KMS-11 (cell line): ENCODE measurements at regions not wholly inside any gene's neighbourhood (a gene's known extent, or its start where the extent isn't known, plus 50 kb on each side); places are given as distances from the start of the nearest gene placed in this dataset.
A peak's percentile ranks its signal among the peaks of the same experiment; 100 is the strongest.

Source experiments
- H2AFZ ChIP-seq: fragments of 200-600 bp; sonication (generic); 2 replicates; pipeline ENCODE4 v1.6.1; 2016; ENCODE audit warnings: antibody characterized with exemption, mixed run types, low read depth
- H3K27ac ChIP-seq: fragments of 200-600 bp; sonication (generic); 2 replicates; pipeline ENCODE4 v1.6.1; 2016; ENCODE audit warnings: mild to moderate bottlenecking, mixed run types
- H3K27me3 ChIP-seq: fragments of 200-600 bp; sonication (generic); 2 replicates; pipeline ENCODE4 v1.6.1; 2017; ENCODE audit warnings: mild to moderate bottlenecking, low read depth, mixed run types, moderate library complexity; ENCODE audit not compliant: insufficient read depth
- H3K36me3 ChIP-seq: fragments of 200-600 bp; sonication (generic); 2 replicates; pipeline ENCODE4 v1.6.1; 2017; ENCODE audit warnings: mild to moderate bottlenecking, mixed run types; ENCODE audit not compliant: insufficient read depth
- H3K4me1 ChIP-seq: fragments of 200-600 bp; sonication (generic); 2 replicates; pipeline ENCODE4 v1.6.1; 2016; ENCODE audit warnings: mild to moderate bottlenecking, low read depth, mixed run types; ENCODE audit not compliant: poor library complexity, severe bottlenecking
- H3K4me2 ChIP-seq: fragments of 200-600 bp; sonication (generic); 2 replicates; pipeline ENCODE4 v1.7.0; 2016; ENCODE audit warnings: mild to moderate bottlenecking, mixed run types
- H3K4me3 ChIP-seq: fragments of 200-600 bp; sonication (generic); IDR thresholded peaks from 2 replicates; pipeline ENCODE4 v1.6.1; 2017; ENCODE audit warnings: low read depth, low read length, mixed read lengths; ENCODE audit not compliant: insufficient read depth
- H3K79me2 ChIP-seq: fragments of 200-600 bp; sonication (generic); 2 replicates; pipeline ENCODE4 v1.6.1; 2016; ENCODE audit warnings: low read depth, mixed run types; ENCODE audit not compliant: insufficient read depth
- H3K9ac ChIP-seq: fragments of 200-600 bp; sonication (generic); 2 replicates; pipeline ENCODE4 v1.6.1; 2016; ENCODE audit warnings: mild to moderate bottlenecking, mixed run types
- H4K20me1 ChIP-seq: fragments of 200-600 bp; sonication (generic); 2 replicates; pipeline ENCODE4 v1.6.1; 2016; ENCODE audit warnings: mild to moderate bottlenecking, mixed run types; ENCODE audit not compliant: insufficient read depth
- CTCF ChIP-seq: fragments of 200-600 bp; sonication (generic); conservative IDR thresholded peaks from 2 replicates; pipeline ENCODE4 v1.6.1; 2017; ENCODE audit warnings: low read depth, mild to moderate bottlenecking, antibody characterized with exemption, low read length, moderate library complexity, mixed read lengths

- no peak for TF ChIP-seq CTCF
- H3K4me1 ChIP-seq = no peaks in the 10 kb centered on the region
- no peaks in the 10 kb centered on the region for H3K79me2 ChIP-seq
- no peak overlapping the region for H3K27ac ChIP-seq
- no peaks in the 10 kb centered on the region for H3K36me3 ChIP-seq
- no peak overlapping the region for H2AFZ ChIP-seq
- H3K4me3 ChIP-seq = no peak overlapping the region
- H4K20me1 ChIP-seq = no peaks in the 10 kb centered on the region
- no peaks in the 10 kb centered on the region for H3K27me3 ChIP-seq
- H3K4me2 ChIP-seq = no peak overlapping the region
- no peak overlapping the region for H3K9ac ChIP-seq
Observed at GRCh38 chr13:26989261-26989956, 182.2 kb downstream of the USP12 start.

DNA sequence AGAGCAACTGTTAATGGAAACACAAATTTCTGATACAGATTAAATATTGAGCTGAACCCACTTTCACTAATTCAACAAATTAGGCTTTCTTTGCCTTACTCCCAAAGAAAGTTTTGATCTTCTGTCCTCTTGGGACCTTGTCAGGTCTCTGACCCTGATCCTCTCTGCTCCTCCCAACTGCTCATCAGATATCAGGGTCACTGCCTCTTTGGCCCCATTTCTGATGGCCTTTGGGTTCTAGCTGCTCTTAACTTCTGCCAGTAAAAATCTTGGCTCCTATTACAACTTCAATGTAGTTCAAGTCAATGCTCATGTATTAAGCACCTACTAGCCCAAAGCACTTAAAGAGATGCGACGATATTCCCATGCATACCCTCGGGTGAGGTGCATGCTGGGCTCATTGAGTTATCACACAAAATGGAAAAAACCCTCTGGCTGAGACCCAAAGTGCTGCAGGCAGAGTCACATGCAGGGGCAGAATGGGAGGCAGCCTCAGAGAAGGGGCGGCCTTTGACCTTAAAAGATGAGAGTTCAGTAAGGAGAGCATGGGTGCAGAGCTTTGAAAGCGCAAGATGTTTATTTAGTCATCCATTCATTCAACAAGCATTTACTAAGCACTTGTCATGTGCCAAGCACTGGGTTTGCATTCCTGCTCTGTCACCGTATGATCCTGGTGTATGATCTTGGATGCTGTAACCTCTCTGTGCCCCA lies 183.4 kb downstream of the USP12 start:
- Histone ChIP-seq H3K4me2 (no peak overlapping the region), H3K9ac (no peak overlapping the region), H3K27me3 (no peaks in the 10 kb centered on the region), H4K20me1 (no peaks in the 10 kb centered on the region), H3K27ac (no peak overlapping the region), H3K4me1 (no peaks in the 10 kb centered on the region), H3K4me3 (no peak overlapping the region), H2AFZ (no peak overlapping the region), H3K36me3 (no peaks in the 10 kb centered on the region), H3K79me2 (no peaks in the 10 kb centered on the region)
- no peak for TF ChIP-seq CTCF

DNA sequence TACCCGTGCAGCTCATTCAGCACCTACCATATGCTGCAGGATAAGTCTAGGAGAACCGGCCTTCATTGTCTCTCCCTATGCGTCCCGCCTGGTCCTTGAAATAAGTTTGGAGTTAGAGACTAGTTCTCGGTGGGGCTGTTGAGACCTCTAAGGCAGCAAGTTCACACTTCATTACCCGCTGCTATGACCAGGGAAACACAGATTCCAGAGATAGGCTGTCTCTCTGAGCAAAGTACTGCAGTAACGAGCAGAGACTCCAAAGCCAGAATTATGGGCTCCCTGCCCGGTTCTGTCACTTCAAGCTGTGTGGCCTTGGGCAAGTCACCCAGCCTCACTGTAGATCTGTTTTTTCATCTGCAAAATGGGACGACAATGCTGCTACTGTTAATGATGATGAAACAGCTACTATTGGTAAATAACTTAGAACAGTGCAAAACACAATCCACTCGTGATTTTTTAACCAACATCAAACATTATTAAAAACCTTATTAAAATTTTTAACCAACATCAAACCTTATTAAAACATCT lies 184.1 kb downstream of the USP12 start:
- Histone ChIP-seq H3K9ac (no peak overlapping the region), H2AFZ (no peak overlapping the region), H3K27ac (no peak overlapping the region), H3K4me3 (no peak overlapping the region), H4K20me1 (no peaks in the 10 kb centered on the region), H3K4me1 (no peaks in the 10 kb centered on the region), H3K27me3 (no peaks in the 10 kb centered on the region), H3K79me2 (no peaks in the 10 kb centered on the region), H3K4me2 (no peak overlapping the region), H3K36me3 (no peaks in the 10 kb centered on the region)
- TF ChIP-seq CTCF = no peak

- H3K27me3 ChIP-seq = no peaks in the 10 kb centered on the region
- H3K79me2 ChIP-seq = no peaks in the 10 kb centered on the region
- H3K9ac ChIP-seq = no peak overlapping the region
- no peak overlapping the region for H3K4me3 ChIP-seq
- H2AFZ ChIP-seq = no peak overlapping the region
- peak; percentile 72 for TF ChIP-seq CTCF
- no peaks in the 10 kb centered on the region for H3K36me3 ChIP-seq
- H3K4me2 ChIP-seq = no peak overlapping the region
- no peak overlapping the region for H3K27ac ChIP-seq
- H4K20me1 ChIP-seq = no peaks in the 10 kb centered on the region
- H3K4me1 ChIP-seq = no peaks in the 10 kb centered on the region
Observed at GRCh38 chr13:26985285-26985878, 186.2 kb downstream of the USP12 start.
